GM12872 (cell line): ENCODE measurements at regions not wholly inside any gene's neighbourhood (a gene's known extent, or its start where the extent isn't known, plus 50 kb on each side); places are given as distances from the start of the nearest gene placed in this dataset.

ENCODE experiments used
- CTCF ChIP-seq: IDR thresholded peaks from 3 replicates; pipeline ENCODE4 v1.5.1; 2011; ENCODE audit warnings: low read depth, mild to moderate bottlenecking, low read length, moderate library complexity; ENCODE audit not compliant: insufficient read depth

DNA sequence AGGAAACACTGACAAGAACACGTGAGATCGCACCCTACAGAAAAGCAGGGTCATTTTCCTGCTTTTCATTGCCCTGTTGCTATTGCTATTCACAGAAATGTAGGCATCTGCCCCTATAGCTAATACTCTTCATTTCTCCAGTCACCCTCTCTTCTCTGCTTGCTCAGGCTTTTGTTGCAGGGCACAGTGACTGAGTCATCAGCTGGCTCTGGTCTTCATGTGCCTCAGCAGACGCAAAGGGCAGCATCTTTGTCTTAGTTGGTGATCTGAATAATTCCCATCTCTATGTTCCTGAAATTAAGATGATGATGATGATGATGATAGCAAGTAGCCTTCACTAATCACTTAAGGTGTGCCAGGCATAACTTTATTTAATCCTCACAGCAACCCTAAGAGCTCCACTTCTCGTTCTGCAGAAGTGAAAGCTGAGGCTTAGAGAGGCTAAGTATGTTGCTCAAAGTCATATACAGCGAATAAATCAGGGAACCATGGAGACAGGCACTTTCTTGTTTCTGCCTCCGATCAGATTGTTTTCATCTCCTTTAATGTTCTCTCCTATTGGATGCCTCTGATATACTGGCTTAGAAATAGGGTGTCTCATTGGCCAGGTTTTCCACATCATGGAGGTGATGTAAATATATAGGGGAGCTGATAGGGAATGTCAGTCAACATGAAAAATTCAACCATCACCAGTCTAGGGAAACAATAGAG, 133.0 kb upstream of the STK32A start:
- TF ChIP-seq CTCF = no peak

GRCh38 chr5:147112899-147113298, 121.9 kb upstream of the STK32A start:
- no peak for TF ChIP-seq CTCF

- TF ChIP-seq CTCF = no peak
Measured at GRCh38 chr5:147113967-147114366, 120.9 kb upstream of the STK32A start.

GRCh38 chr5:147140558-147140957, 94.3 kb upstream of the STK32A start:
- TF ChIP-seq CTCF = no peak

DNA sequence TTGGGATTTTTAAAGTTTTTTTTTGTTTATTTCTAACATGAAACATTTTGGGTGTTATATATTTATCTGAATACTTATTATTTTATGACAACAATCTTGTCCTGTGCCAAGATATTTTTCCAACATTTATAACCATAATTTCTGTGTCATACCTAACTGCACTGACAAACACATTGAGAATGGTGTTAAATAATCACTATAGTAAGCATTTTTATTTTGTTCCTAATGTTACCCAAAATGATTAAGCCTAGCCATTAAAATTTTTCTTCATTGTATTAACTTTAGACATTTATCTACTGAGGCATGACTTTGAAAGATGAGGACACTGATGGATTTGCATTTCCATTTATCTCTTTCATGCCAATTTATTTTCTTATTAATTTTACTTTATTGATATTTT, 91.6 kb upstream of the STK32A start:
- TF ChIP-seq CTCF = no peak

DNA sequence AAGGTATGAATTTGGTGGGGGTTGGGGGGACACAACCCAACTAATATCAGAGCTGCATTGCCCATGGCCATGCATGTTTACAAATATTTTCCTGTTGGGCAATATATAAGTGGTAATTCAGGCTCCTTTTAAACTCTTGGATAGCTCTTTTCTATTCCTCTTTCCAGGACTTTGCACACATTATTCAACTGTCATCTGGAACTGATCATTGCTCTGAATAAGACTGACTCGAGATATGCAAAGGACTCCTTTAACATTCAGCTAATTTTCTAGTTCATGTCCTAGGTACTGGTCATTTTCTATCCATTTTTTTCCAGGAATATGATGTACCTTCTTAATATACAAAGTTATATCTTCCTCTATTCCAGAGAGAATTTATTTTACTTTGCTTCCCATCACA, 89.5 kb upstream of the STK32A start:
- TF ChIP-seq CTCF = no peak

DNA sequence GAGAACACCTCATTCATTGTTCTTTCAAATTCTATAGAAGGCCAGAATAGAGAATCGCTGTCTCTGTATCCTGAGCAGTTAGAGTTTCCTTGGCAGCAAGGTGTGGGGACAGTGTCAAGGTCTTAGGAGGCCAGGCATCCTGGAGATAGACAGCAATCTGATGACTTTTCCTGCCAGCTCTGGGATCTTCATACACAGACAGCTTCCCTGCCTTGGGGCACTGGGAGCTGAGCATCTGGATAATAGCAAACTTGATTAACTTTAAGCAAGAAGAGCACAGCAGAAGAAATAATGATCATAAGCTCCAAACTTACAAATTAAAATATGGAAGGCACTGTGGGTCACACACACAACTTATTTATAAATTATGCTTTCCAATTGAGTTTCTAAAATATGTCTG, 86.1 kb upstream of the STK32A start:
- TF ChIP-seq CTCF = no peak

GRCh38 chr5:147152086-147152485, 82.7 kb upstream of the STK32A start:
- TF ChIP-seq CTCF = no peak
